Superior temporal gyrus (tissue), 1 donor: ENCODE measurements at regions not wholly inside any gene's neighbourhood (a gene's known extent, or its start where the extent isn't known, plus 50 kb on each side); places are given as distances from the start of the nearest gene placed in this dataset.

Source experiments
- DNase-seq: peaks from one replicate; pipeline ENCODE4 v3.0.0-alpha.2; 2016; ENCODE audit errors: extremely low spot score

DNA sequence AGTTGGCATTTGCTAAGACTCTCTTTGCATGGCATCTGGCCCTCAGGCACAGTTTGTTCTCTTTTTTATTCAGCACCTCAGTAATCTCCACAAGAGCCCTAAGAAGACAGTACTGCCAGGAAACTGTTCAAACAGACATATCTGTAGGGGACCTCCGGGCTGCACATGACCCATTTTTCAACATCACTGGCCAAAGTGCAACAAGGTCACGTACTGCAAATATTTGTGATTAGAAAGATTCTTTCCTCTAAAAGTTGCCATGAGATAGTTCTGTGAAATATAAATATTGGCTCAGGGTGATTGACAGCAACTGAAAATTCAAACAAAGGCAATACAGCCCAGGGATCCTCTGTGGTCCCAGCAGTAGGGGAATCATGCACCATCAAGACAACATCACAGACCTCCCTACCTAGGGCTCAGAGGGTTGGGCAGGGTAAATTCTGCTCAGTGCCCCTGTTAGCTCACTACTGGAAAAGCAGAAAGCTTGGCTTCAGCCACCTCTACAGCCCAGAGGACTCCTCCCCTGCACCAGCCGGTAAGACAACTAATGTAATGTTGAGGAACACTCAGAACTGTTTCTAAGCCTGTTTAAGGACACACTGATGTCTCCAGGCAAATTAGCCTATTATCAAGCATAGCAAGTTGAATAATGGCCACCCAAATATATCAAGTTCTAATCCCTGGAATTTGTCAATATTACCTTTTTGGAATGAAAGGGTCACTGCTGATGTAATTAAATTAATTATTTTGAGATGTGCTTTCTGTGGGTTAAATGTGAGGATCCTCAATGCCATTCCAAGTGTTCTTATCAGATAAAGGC, 117.4 kb upstream of the LPP start:
- DNase-seq: no peak

DNA sequence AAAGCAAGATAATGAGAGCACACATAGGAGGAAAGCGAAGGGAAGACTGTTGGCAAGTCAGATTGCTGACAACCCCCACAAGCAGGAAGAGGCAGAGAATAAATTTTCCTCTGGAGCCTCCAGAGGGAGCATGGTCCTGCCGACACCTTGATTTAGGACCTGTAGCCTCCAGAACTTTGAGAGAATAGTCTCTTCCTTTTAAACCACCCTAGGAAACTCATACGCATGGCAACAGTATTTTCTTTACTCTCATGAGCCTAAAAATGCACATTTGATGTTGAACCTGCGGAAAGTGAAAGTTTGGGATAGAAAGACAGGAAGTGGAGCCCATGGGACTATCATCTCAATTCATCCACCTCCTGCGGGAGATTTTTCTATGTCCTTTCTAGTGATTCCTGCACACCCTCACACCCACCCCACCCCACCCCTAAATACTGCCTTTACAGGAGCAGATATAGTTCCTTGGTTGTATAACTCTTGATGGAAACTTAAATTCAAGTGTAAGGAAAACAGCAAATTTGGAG, 116.7 kb upstream of the LPP start:
- DNase-seq: no peak

DNA sequence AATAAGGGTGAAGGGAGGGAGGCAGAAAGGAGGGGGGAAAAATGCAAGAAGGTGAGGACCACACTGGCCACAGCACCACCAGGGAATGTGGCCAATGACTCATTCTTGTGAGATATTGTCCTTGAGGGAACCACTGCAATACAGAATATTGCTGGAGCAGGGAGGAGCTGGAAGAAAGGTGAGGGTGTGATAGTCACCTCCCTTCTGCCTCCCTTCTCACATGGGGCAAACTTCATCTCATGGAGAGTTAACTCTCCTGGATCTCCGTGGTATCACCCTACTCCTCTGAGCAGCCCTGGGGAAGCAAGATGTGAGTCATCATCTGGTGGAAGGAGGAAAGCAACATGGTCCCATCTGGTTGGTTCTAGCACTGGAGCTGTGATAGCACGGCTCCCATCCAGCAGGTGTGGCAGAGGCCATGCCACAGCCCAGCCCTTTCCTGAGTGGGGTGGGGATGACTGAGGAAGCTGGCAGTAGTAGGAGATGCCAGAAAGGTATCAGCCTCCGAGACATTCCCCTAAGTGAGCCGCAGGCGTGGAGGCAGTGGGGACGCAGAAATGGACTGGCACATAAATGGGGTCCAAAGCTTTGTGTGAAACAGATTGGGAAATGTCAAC, 115.9 kb upstream of the LPP start:
- no peak for DNase-seq

DNA sequence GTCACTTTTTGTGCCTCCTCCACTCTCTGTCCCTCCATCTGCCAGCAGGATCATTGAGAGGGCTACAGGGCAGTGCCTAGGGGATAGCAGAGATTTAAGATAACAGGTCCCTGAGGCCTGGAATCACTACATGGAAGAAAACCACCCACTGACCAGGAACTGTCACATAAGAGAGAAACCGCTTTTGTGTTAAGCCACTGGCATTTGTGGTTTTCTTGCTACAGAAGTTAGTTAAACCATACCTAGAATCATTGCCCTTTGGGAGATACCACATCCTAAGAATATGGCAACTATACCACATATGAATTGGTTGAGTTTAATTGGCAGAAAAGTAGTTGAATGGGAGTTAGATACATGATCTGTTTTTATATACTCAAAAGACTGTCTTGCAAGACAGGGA, 112.8 kb upstream of the LPP start:
- no peak for DNase-seq

DNA sequence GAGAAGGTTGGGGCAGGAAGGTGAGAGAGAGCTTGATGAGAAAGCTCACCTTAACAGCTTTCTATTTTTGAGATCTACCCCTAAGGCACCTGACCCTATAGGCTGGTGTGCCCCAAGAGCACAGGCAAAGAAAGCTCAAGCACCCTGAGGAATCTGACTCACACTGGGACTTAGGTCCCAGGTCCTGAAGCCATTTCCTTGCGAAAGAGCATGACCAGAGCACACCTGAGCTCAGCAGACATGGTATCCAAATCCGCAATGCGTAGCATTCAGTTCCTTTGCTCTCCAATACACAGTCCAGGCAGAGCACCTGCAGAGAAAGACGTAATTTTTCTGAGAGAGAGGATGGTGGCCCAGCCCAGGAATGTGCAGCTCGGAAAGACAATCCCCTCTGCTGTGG, 112.1 kb upstream of the LPP start:
- DNase-seq: no peak

DNA sequence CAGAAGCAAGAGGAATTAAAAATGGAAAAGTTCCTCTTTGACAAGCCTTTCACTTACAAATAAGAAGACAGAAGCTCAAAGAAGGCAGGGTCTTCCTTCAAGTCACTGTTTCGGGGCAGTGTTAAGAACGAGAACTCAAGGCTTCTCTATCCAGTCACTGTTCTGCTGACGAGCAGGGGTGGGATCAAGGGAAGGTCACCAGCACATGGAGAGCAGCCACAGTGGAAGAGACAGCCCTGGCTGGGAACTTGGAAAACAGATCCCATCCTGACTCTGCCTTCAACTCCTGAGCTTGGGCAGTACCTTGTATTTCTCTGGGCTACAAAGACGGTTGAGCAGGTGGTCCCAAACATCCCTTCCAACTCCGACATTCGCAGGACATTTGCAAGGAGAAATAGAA, 111.5 kb upstream of the LPP start:
- DNase-seq: no peak

DNA sequence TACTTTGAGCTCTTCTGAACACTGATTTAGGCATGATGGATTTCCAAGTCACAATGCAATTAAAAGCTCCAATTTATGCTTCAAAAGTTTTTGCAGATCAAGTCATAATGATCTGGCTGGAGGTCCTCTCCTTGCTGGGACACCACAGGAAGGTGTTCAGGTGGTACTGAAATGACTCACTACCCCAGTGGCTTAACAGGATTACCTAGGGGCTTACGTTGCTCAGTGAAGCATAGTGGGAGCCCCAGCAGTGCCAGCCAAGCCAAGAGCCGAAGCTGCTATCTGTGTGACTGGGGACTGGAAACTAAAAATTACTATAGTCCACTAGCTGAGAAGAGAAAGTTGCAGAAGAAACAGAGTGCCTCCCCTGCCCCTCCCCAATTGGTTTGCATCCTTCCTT, 110.1 kb upstream of the LPP start:
- DNase-seq: no peak

DNA sequence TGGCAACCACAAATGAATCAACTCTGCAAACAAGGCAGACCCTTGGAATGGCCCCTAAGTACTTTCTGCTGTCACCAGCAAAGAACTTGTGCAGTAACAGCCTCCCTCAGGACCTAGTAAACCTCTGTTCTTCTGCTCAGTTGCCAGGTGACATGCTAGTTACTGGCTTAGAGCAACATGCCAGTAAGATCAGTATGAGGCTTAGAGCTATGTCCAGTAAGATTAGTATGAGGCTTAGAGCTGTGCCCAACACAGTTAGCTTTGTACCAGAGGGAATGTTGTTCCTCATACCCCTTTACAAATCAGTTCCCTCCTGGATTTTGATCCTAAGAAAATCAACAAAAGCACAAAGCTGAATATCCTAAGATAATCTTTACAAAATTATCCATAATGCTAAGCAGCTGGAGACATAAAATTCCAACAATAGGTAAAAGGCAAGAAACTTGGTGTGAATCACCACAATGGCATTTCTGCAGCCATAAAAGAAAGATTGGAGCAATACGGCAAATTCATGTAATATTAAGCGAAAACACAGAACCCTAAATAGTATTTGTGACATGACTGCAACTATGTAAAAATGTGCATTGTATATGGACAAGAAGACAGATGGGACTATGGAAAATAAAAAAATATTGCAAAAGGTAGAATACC, 107.3 kb upstream of the LPP start:
- no peak for DNase-seq

DNA sequence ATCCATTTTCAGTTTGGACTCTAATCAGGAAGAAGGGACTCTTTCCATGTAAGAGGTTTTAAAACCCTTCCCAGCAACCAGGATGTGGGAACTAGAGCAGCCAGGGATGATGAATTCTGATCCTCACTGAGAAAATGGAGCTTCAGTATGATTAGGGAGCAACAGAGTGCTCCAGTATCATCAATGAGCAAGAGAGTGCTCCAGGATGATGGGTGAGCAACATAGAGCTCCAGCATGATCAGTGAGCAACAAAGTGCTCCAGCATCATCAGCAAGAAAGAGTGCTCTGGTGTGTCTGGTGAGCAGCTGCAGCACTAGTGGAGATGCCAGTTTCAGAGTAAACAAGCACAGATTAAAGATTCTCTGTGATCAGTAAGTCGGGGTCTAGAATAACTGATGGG, 106.4 kb upstream of the LPP start:
- DNase-seq: no peak

DNA sequence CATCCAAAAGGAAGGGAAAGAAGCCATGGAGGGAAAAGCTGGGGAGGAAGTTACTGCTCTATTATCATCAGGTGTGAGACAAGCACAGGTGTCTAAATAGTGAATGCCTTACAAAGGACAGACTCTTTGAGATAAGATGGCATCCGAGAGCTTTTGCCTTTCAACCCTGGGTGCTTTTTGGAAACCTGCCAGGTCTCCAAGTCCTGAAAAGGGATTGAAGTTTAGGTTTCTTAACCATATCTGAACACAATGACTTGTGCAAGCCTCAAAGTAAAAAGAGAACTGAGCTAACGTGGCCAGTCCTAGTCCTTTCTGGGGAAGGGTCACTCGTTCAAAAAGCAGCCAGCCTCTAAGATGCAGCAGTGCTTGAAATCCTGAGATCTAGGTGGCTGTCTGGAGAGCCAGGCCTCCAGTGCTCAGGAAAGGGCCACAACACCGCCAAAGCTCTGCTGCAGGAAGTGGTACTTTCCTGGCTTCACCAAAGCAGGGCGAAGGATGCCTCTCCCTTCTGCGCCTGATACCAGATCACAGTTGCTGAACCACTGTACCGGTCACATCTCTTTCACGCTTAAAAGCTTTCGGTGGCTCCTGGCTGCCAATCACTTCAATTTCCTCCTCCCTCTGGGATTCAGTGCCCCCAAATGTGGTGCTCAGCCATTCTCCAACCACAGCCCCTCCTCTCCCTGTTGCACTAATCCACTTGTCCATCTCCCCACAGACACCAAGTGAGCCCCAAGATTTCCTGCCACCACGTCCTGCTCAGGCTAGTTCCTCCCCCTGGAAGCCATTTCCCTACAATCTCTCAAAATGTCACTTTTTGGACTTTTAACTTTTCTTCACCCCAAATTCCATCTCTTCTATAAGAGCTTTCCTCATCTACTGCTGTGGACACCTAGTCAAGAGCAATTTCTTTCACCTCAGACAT, 104.1 kb upstream of the LPP start:
- DNase-seq: peak; percentile 29

DNA sequence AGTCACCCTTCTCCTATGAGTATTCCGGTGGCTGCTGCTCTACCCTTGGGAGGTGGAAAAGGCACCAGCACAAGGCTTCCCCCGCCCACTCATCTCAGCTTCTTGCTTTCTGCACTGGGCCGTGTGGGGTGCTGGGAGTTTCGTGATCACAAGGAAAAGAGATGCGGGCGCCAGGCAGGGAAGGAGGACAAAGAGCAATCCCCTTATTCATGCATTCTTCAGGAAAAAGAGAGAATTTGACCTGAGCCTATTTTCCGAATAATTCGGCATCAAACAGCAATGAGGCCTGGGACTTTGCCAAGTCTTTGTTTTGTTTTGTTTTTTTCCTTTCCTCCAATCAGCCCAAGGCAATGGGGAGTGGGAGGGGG, 102.2 kb upstream of the LPP start:
- no peak for DNase-seq

DNA sequence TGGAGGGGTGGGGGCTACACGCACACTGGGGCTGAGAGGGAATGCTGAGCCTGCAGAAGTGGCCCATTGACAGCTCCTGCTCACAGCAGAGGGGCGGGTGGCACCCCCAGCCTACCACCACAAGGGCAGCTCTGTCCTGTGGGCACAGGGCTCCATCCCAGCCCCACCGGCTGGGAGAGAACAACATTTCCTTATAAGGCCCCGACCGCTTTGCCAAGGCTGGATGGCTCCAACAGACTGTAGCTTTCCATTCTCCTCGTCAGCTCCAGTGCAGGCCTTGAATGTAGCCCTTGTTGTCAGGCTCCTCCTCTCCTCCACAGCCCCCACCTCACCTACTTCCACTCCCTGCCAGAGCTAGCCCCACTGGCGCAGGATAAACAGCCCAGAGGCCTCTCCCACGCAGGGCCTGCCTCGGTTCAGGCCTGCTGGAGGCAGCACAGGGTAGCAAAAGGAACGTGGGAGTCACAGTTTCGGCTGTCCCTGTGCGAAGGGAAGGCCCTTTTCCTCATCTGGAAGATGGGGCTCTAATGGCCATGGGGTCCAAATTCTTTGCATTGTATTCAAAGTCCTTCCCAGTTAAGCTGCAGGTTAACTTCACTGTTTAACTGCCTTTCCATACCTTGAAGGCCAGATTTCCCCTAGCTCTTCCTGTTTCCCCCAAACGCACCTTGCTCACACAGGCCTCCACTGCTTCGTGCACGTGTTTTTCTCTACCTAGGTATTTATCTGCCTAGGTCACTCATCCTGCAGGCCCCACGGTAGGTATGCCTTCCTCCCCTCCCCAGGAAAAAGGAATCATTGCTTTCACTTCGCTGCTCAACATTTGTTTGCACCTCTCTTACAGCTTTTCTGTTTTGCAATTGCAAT, 101.6 kb upstream of the LPP start:
- peak; percentile 99 for DNase-seq

DNA sequence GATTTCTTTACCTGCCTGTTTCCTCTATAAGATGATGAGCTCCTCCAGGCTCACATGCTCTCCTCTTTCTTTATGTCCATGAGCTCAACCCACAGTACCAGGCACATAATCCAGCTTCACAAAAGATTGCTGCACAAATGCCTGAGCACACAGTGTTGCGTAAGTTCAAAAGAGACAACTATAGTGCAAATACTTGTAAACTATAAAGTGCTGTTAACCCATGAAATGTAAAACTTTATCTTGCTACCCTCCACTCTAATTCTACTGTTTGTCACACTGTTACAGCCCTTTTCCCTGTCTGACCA, 101.0 kb upstream of the LPP start:
- peak; percentile 36 for DNase-seq

DNA sequence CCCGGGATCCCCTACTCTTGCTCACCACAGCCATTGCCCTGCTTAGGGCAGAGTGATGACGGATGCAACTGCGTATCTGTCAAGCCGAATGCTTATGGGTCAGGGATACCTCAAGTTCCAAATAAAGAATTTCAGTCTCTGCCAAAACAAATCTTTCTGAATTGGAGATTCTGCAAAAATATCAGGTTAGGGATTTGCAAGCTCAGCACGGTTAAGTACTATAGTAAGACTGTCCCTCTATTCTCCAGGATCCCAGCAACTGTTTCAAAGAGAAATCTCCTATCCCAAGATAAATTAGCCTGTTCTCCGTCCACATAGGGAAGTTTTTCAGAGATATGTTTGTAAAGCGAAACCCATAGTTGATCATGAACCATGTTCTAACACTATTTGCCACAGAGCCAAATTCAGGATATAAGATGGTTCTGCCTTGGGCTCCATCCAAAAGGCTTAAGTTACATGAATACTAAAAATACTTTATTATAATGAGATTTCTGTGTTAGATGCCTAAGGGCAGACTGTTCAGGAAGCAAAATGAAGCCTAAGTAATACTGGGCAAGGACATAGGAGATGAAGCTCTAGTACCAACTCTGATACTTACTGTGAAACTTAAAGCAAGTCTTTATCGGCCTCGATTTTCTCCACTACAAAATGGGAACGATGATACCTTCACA, 100.1 kb upstream of the LPP start:
- DNase-seq: no peak

DNA sequence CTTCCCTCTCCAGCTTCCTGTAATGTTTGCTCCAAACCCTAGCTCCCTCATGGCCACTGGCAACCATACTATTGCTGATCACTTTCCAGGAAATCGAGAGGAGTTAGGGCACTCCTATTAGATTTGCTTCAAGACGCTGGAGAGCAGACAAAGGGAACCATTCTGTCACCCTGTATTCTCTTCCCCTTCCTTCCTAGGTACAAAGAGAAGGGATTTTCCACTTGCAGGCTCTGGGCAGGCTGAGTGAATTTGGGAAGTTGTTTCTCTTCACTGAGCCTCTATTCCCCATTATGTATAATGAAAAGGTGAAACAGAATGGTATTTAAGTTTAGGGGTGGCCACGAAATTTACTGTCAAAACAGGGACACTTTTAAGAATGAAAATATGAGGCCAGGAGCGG, 99.4 kb upstream of the LPP start:
- DNase-seq: no peak

DNA sequence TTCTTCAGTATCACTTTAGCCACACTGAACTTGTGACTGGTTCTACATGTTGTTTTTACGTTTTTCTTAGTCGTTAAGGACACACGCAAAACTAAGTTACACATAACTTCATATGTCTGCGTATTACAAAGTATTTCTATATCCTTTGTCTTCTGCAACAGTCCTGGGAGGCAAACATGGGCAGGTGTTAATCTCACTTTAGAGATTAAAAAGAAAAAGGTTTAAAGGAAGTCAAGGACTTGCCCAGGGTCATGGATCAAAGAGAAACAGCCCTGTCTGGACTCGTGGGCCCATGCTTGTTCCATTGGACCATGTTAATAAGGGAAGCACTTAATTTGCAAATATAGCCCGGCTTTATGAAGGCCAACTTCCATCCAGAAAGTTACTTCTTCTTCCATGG, 98.6 kb upstream of the LPP start:
- DNase-seq: no peak

DNA sequence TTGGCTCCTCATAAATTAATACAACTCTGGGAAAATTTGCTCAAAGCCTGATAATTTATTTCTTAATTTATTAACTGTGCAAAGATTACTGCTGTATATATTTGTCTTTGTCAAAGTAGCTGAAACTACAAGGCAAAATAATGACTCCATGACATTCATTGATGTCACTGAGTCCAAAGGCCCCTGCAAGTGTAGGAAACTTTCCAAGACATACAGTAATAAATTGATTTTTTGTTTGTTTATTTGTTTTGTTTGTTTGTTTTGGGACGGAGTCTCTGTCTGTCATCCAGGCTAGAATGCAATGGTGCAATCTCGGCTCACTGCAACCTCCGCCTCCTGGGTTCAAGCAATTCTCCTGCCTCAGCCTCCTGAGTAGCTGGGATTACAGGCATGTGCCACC, 96.8 kb upstream of the LPP start:
- DNase-seq: no peak

DNA sequence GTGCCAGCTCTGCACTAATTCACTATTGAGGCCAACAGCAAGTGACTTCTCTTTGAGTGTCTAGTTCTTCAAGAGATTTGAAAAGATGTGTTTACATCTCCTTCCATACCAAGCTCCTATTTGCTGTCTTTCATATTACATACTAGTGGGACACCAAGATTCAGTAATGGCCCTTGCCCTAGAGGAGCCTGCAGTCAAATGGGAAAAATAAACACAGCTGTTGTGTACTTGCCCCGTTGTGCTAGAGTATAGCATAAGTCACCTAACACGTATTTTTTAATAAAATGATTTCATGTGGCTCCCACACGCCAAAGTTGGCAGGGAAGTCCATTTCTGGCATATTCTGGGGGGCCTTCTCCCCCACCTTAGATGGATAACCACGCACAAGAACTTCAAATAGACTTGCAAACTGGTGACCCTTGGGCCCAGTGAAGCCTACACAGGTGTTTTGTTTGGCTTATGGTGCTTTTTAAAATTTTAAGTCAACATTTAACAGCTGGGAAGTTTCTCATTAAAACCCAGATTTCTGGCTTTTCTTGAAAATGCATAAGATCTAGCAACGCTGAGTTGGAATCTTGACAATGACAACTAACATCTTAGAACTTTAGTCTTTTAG, 95.3 kb upstream of the LPP start:
- DNase-seq: no peak

DNA sequence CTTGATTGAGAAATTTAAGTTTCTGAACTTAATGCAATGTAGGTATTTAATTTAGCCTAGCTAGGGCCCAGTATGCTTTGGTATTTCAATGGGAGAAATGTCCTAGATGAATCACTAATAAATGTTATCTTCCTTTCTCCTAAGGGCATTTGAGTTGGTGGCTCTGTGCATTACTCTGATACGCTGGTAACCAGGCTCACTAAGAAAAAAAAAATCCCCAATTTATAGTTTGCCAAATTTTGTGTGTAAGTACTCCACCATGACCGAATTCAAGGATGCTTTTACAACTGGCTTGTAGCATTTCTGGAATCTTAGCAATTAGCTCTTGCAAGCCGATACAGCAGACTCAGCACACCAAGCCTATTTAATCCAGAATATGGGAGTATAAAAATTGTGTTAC, 94.6 kb upstream of the LPP start:
- DNase-seq: no peak

DNA sequence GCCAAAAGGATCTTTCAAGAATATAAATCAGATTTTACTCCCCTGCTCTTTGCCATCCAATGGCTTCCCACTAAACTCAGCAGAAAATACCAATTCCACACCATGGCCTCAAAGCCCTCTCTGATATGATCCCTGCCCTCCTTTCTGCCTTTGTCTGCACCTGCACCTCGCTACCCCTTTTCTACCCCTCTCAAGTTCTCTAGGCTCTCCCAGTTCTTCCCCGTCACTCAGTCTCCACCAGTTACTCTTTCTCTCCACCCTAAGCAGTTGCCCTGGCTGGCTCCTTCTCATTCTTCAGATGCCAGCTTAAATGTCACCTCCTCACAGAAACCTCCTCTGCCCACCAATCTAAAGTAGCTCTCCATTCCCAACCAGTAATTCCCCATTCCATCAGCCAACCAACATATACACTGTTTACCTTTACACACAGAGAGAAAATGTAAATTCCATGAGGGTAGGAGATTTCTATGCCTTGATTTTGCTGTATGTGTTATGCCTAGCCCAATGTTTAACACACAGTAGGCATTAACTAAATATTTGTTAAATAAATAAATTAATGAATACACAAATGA, 93.6 kb upstream of the LPP start:
- DNase-seq: no peak
